ENCODE measurements at regions not wholly inside any gene's neighbourhood (a gene's known extent, or its start where the extent isn't known, plus 50 kb on each side); places are given as distances from the start of the nearest gene placed in this dataset.

DNA sequence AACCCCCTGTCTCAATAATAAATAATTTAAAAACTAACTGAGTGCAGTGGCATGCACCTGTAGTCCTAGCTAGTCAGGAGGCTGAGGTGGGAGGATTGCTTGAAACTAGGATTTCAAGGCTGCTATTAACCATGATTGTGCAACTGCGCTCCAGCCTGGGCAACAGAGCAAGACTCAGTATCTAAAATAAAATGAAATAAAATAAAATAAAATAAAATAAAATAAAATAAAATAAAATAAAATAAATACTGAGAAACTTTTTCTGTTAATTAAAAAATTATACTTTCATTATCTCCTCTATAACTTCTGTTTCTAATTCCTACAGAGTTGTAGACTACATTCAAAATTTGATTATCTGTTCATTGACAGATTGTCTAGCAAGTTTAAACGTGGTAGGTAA lies 999.4 kb downstream of the ANKRD7 start:
- TF ChIP-seq, protein P1, sequence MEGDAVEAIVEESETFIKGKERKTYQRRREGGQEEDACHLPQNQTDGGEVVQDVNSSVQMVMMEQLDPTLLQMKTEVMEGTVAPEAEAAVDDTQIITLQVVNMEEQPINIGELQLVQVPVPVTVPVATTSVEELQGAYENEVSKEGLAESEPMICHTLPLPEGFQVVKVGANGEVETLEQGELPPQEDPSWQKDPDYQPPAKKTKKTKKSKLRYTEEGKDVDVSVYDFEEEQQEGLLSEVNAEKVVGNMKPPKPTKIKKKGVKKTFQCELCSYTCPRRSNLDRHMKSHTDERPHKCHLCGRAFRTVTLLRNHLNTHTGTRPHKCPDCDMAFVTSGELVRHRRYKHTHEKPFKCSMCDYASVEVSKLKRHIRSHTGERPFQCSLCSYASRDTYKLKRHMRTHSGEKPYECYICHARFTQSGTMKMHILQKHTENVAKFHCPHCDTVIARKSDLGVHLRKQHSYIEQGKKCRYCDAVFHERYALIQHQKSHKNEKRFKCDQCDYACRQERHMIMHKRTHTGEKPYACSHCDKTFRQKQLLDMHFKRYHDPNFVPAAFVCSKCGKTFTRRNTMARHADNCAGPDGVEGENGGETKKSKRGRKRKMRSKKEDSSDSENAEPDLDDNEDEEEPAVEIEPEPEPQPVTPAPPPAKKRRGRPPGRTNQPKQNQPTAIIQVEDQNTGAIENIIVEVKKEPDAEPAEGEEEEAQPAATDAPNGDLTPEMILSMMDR (conservative IDR thresholded peaks at IDR 0.05; ENCODE audit: low read depth in 2 of 2): no peak
- no peak for TF ChIP-seq POLR2AphosphoS5 (IDR thresholded peaks at IDR 0.05; ENCODE audit: low read depth)
- no peak for TF ChIP-seq EZH2 (IDR thresholded peaks at IDR 0.05; ENCODE audit: low read depth, unreplicated experiment)
- no peak for TF ChIP-seq EZH2phosphoT487 (IDR thresholded peaks at IDR 0.05; ENCODE audit: unreplicated experiment)
- no peak for TF ChIP-seq CREB1 (CRISPR knock-in tag; IDR thresholded peaks at IDR 0.05; ENCODE audit: low read depth)
- TF ChIP-seq ETS1 (IDR thresholded peaks at IDR 0.05): no peak
- no peak for TF ChIP-seq REST (IDR thresholded peaks at IDR 0.05; ENCODE audit: unreplicated experiment)
- TF ChIP-seq ZNF114 (CRISPR knock-in tag; IDR thresholded peaks at IDR 0.05): no peak
- no peak for TF ChIP-seq NANOG (IDR thresholded peaks at IDR 0.05; ENCODE audit: borderline replicate concordance)
- no peak for TF ChIP-seq STAT1 (IDR thresholded peaks at IDR 0.05; ENCODE audit: unreplicated experiment)

All from GM23338 (cell line).